Type B pancreatic cell (in vitro differentiated cells): ENCODE measurements at regions not wholly inside any gene's neighbourhood (a gene's known extent, or its start where the extent isn't known, plus 50 kb on each side); places are given as distances from the start of the nearest gene placed in this dataset.
"Not testable (repeated sequence)": the region's sequence is repeated elsewhere in the genome, so short reads cannot be mapped to it uniquely, and the experiment has no call there.

ENCODE experiments used
- DNase-seq: peaks from one replicate; pipeline ENCODE4 v3.0.0; 2021; ENCODE audit warnings: mixed read lengths; ENCODE audit not compliant: unreplicated experiment; ENCODE audit errors: extremely low spot score
- H3K27ac Mint-ChIP-seq: 2 replicates; pipeline ENCODE4 v1.8.0; 2021; ENCODE audit warnings: mild to moderate bottlenecking, mixed read lengths
- H3K27me3 Mint-ChIP-seq: 2 replicates; pipeline ENCODE4 v1.8.0; 2021; ENCODE audit warnings: mixed read lengths
- H3K36me3 Mint-ChIP-seq: 2 replicates; pipeline ENCODE4 v1.8.0; 2021; ENCODE audit warnings: mixed read lengths
- H3K4me1 Mint-ChIP-seq: one replicate; pipeline ENCODE4 v1.8.0; 2021; ENCODE audit warnings: mixed read lengths; ENCODE audit not compliant: unreplicated experiment
- H3K4me3 Mint-ChIP-seq: 2 replicates; pipeline ENCODE4 v1.8.0; 2021; ENCODE audit warnings: mild to moderate bottlenecking, mixed read lengths
- H3K9me3 Mint-ChIP-seq: 2 replicates; pipeline ENCODE4 v1.8.0; 2021; ENCODE audit warnings: mixed read lengths
- TF ChIP-seq, protein P1 (sequence below): fragments of 200-600 bp; sonication (generic); conservative IDR thresholded peaks from 2 replicates; pipeline ENCODE4 v1.5.0; 2021; ENCODE audit warnings: antibody characterized with exemption, mild to moderate bottlenecking

DNA sequence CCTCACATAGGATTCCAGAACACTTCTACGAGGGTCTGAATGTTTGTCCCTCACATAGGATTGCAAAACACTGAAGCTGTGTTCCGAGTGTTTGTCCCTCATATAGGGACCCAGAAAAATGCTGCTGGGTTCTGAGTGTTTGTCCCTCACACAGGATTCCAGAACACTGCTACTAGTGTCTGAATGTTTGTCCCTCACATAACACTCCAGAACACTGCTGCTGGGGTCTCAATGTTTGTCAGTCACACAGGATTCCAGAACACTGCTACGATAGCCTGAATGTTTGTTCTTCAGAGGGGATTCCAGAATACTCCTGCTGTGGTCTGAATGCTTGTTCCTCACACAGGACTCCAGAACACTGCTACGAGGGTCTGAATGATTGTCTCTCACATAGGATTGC is 218.7 kb downstream of the FOXD4L6 start:
- Mint-ChIP-seq H3K4me1 (no peaks in the 10 kb centered on the region), H3K27ac (no peak overlapping the region), H3K27me3 (no peaks in the 10 kb centered on the region), H3K9me3 (peaks cover 40% of the 10 kb centered on the region), H3K36me3 (no peaks in the 10 kb centered on the region), H3K4me3 (no peak overlapping the region)
- TF ChIP-seq, protein P1, sequence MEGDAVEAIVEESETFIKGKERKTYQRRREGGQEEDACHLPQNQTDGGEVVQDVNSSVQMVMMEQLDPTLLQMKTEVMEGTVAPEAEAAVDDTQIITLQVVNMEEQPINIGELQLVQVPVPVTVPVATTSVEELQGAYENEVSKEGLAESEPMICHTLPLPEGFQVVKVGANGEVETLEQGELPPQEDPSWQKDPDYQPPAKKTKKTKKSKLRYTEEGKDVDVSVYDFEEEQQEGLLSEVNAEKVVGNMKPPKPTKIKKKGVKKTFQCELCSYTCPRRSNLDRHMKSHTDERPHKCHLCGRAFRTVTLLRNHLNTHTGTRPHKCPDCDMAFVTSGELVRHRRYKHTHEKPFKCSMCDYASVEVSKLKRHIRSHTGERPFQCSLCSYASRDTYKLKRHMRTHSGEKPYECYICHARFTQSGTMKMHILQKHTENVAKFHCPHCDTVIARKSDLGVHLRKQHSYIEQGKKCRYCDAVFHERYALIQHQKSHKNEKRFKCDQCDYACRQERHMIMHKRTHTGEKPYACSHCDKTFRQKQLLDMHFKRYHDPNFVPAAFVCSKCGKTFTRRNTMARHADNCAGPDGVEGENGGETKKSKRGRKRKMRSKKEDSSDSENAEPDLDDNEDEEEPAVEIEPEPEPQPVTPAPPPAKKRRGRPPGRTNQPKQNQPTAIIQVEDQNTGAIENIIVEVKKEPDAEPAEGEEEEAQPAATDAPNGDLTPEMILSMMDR: no peak
- DNase-seq: no peak

DNA sequence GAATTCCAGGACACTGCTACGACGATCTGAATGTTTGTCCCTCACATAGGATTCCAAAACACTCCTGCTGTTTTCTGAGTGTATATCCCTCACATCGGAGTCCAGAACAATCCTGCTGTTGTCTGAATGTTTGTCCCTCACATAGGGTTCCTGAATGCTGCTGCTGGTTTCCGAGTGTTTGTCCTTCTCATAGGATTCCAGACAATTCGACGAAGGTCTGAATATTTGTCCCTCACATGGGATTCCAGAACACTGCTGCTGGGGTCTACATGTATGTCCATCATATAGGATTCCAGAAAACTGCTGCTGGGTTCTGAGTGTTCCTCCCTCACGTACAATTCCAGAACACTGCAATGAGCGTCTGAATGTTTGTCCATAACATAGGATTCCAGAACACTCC is 219.4 kb downstream of the FOXD4L6 start:
- H3K36me3 Mint-ChIP-seq, H3K4me1 Mint-ChIP-seq, H3K4me3 Mint-ChIP-seq, DNase-seq, H3K27ac Mint-ChIP-seq, H3K27me3 Mint-ChIP-seq: not testable (repeated sequence)
- H3K9me3 Mint-ChIP-seq: peaks cover 34% of the 10 kb centered on the region

DNA sequence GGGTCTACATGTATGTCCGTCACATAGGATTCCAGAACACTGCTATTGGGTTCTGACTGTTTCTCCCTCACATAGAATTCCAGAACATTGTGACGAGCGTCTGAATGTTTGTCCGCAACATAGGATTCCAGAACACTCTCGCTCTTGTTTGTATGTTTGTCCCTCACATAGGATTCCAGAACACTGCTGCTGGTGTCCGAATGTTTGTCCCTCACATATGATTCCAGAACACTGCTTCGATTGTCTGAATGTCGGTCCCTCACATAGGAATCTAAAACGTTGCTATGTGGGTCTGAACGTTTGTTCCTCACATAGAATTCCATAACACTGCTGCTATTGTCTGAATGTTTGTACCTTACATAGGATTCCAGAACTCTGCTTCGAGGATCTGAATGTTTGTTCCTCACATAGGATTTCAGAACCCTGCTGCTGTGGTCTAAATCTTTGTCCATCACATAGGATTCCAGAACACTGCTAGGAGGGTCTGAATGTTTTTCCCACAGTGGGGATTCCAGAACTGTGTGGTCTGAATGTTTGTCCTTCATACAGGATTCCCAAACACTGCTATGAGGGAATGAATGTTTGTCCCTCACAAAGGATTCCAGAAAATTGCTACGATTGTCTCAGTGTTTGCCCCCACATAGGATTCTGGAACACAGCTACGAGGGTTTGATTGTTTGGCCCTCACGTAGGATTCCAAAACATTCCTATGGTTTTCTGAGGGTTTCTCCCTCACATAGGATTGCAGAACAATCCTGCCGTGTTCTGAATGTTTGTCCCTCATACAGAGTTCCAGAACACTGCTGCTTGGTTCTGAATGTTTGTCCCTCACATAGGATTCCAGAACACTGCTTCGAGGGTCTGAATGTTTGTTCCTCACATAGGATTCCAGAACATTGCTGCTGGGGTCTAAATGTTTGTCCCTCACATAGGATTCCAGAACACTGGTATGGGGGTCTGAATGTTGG is 220.5 kb downstream of the FOXD4L6 start:
- TF ChIP-seq, protein P1: no peak
- no peak for DNase-seq
- Mint-ChIP-seq H3K4me3 (no peak overlapping the region), H3K27ac (no peak overlapping the region), H3K36me3 (no peaks in the 10 kb centered on the region), H3K4me1 (no peaks in the 10 kb centered on the region), H3K9me3 (peaks cover 24% of the 10 kb centered on the region), H3K27me3 (no peaks in the 10 kb centered on the region)

DNA sequence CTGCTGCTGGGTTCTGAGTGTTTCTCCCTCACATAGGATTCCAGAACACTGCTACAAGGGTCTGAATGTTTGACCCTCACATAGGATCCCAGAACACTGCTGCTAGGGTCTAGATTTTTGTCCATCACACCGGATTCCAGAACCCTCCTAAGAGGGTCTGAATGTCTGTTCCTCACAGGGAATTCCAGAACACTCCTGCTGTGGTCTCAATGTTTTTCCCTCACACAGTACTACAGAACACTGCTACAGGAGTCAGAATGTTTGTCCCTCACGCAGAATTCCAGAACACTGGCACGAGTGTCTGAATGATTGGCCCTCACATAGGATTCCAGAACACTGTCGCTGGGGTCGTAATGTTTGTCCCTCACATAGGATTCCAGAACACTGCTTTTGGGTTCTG is 221.6 kb downstream of the FOXD4L6 start:
- H3K4me1 Mint-ChIP-seq, H3K4me3 Mint-ChIP-seq, H3K27me3 Mint-ChIP-seq, H3K36me3 Mint-ChIP-seq, H3K27ac Mint-ChIP-seq, DNase-seq: not testable (repeated sequence)
- peaks cover 20% of the 10 kb centered on the region for H3K9me3 Mint-ChIP-seq

DNA sequence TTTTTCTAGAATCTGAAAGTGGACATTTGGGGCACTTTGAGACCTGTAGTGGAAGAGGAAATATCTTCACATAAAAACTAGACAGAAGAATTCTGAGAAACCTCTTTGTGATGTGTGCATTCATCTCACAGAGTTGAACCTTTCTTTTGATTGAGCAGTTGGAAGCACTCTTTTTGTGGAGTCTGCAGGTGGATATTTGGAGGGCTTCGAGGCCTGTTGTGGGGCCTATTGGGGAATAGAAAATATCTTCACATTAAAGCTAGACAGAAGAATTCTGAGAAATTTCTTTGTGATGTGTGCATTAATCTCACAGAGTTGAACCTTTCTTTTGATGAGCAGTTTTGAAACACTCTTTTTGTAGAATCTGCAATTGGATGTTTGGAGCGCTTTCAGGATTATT is 236.2 kb downstream of the FOXD4L6 start:
- not testable (repeated sequence) for H3K27me3 Mint-ChIP-seq

DNA sequence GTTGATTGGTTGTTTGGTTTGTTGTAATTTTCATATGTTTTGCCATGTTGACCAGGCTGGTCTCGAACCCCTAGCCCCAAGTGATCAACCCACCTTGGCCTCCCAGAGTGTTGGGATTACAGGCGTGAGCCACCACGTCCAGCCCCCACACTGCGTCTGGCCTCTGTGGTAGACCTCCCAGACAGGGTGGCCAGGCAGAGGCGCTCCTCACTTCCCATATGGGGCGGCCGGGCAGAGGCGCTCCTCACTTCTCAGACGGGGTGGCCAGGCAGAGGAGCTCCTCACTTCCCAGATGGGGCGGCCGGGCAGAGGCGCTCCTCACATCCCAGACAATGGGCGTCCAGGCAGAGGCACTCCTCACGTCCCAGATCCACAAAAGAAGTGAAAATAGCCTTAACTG is 242.6 kb downstream of the FOXD4L6 start:
- not testable (repeated sequence) for H3K27me3 Mint-ChIP-seq, H3K36me3 Mint-ChIP-seq, H3K4me1 Mint-ChIP-seq, H3K27ac Mint-ChIP-seq, DNase-seq, H3K4me3 Mint-ChIP-seq
- H3K9me3 Mint-ChIP-seq: peaks cover 18% of the 10 kb centered on the region

More for the DNA sequence above, 236.2 kb downstream of the FOXD4L6 start:
- not testable (repeated sequence) for H3K27ac Mint-ChIP-seq, H3K4me3 Mint-ChIP-seq, H3K4me1 Mint-ChIP-seq, H3K36me3 Mint-ChIP-seq, H3K9me3 Mint-ChIP-seq, DNase-seq

DNA sequence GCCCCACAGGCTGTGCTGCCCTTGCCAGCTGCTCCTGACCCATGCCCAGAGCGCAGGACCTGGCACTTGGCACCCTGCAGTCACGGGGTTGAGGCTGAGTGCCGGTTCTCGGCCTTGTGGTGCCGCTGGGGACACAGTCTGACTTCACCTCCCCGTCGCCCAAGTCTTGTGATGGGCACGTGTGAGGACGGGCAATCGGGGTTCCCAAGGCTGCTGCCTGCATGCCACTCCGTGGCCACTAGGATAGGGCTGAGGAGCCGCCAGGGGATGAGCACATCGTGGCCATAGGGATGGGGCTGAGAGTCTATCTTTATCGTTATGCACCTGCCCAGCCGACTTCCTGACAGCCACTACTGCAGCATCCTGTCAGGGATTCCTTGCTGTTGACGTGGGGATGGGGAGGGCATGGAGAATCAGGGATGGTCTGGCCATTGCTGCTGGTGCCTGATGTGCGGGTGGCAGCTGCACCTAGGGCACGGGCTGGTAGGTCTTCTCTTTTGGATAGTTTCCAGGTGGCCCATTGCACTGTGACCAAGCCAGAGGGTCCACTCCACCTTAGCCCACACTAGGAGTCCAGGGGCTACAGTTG is 243.5 kb downstream of the FOXD4L6 start:
- not testable (repeated sequence) for DNase-seq, H3K4me1 Mint-ChIP-seq, H3K4me3 Mint-ChIP-seq, H3K27ac Mint-ChIP-seq, H3K36me3 Mint-ChIP-seq, H3K27me3 Mint-ChIP-seq
- peaks cover 21% of the 10 kb centered on the region for H3K9me3 Mint-ChIP-seq
